H1 (cell line): ENCODE measurements at regions not wholly inside any gene's neighbourhood (a gene's known extent, or its start where the extent isn't known, plus 50 kb on each side); places are given as distances from the start of the nearest gene placed in this dataset.

Experiments used
- CTCF ChIA-PET: fragments of 300-600 bp; sonication (Branson Sonifier 250); formaldehyde crosslinking; loops from one replicate; lab custom pipeline; 2021; ENCODE audit not compliant: partially characterized antibody; lab: Charles Lee
- POLR2A ChIA-PET: fragments of 300-600 bp; sonication (Branson Sonifier 250); formaldehyde crosslinking; loops from one replicate; lab custom pipeline; 2021; ENCODE audit warnings: inconsistent platforms; ENCODE audit not compliant: partially characterized antibody; lab: Charles Lee
- DNase-seq, 2 experiments: peaks; one replicate each; pipeline versions ENCODE4 v3.0.0 to v3.0.0-alpha.2; 2010 to 2022; ENCODE audit warnings: low spot score in 2 of 2, low read depth in 1 of 2, mixed read lengths in 1 of 2
- FAIRE-seq: peaks from 2 replicates; lab custom pipeline; 2011; peaks lifted over from hg19 to GRCh38; lab: Jason Lieb, UNC
- H2AFZ ChIP-seq: 2 replicates; pipeline ENCODE4 v1.8.1; 2012; ENCODE audit warnings: low read length, inconsistent platforms
- H2AK5ac ChIP-seq: 2 replicates; pipeline ENCODE4 v1.6.1; 2013; ENCODE audit warnings: low read depth, low read length
- H2BK120ac ChIP-seq: replicated peaks from 2 replicates; pipeline ENCODE3; 2013; ENCODE audit warnings: low read depth, low read length, inconsistent platforms
- H2BK12ac ChIP-seq: 2 replicates; pipeline ENCODE4 v1.6.1; 2013; ENCODE audit warnings: low read depth, low read length
- H2BK15ac ChIP-seq: 2 replicates; pipeline ENCODE4 v1.6.1; 2013; ENCODE audit warnings: low read length
- H2BK20ac ChIP-seq: 2 replicates; pipeline ENCODE4 v1.6.1; 2013; ENCODE audit warnings: low read length
- H2BK5ac ChIP-seq: 2 replicates; pipeline ENCODE4 v1.6.1; 2013; ENCODE audit warnings: low read depth, low read length
- H3K14ac ChIP-seq: 2 replicates; pipeline ENCODE4 v1.6.1; 2013; ENCODE audit warnings: inconsistent platforms; ENCODE audit not compliant: insufficient read length
- H3K18ac ChIP-seq: 2 replicates; pipeline ENCODE4 v1.6.1; 2013; ENCODE audit warnings: low read length; ENCODE audit errors: extremely low read depth
- H3K23ac ChIP-seq: 2 replicates; pipeline ENCODE4 v1.6.1; 2013; ENCODE audit warnings: inconsistent platforms; ENCODE audit not compliant: insufficient read length
- H3K23me2 ChIP-seq: 2 replicates; pipeline ENCODE4 v1.6.1; 2013; ENCODE audit warnings: low read depth, low read length
- H3K27ac ChIP-seq: 2 replicates; pipeline ENCODE4 v1.6.1; 2011; ENCODE audit warnings: low read depth, low read length, inconsistent platforms
- H3K27me3 ChIP-seq, 4 experiments: replicated peaks in 1 of 4; 1 replicate in 1 of 4; 2 replicates in 3 of 4; pipeline versions ENCODE4 v1.6.1 to v1.8.1; 2011 to 2013; ENCODE audit warnings: low read length in 3 of 4, mild to moderate bottlenecking in 3 of 4, inconsistent platforms in 2 of 4, mixed read lengths in 2 of 4, moderate library complexity in 1 of 4; ENCODE audit not compliant: control insufficient read depth in 3 of 4, insufficient read depth in 3 of 4; ENCODE audit errors: extremely low read depth in 1 of 4
- H3K36me3 ChIP-seq, 4 experiments: 2 replicates each; pipeline versions ENCODE4 v1.6.1 to v1.8.1; 2011 to 2013; ENCODE audit warnings: mild to moderate bottlenecking in 4 of 4, low read length in 3 of 4, moderate library complexity in 2 of 4, control low read depth in 1 of 4, inconsistent platforms in 1 of 4; ENCODE audit not compliant: insufficient read depth in 4 of 4, control insufficient read depth in 2 of 4
- H3K4ac ChIP-seq: replicated peaks from 2 replicates; pipeline ENCODE3; 2013; ENCODE audit warnings: low read length, low read depth, mixed read lengths, inconsistent platforms; ENCODE audit not compliant: insufficient read length
- H3K4me1 ChIP-seq, 4 experiments: replicated peaks in 1 of 4; 1 replicate in 1 of 4; 2 replicates in 3 of 4; pipeline versions ENCODE4 v1.6.1 to v1.8.1; 2011 to 2013; ENCODE audit warnings: low read length in 3 of 4, inconsistent platforms in 2 of 4, mixed read lengths in 1 of 4; ENCODE audit not compliant: insufficient read depth in 4 of 4, control insufficient read depth in 3 of 4
- H3K4me2 ChIP-seq, 2 experiments: 2 replicates each; pipeline versions ENCODE4 v1.6.1 to v1.8.1; 2011 to 2013; ENCODE audit warnings: low read depth in 2 of 2, low read length in 2 of 2, control low read depth in 1 of 2, inconsistent platforms in 1 of 2, mild to moderate bottlenecking in 1 of 2; ENCODE audit not compliant: insufficient read depth in 1 of 2
- H3K4me3 ChIP-seq, 4 experiments: fragments of 200-600, 300-600 bp in 1 of 4; sonication (generic), shearing (Covaris generic), sonication (Bioruptor Twin) in 1 of 4; 2 replicates each; pipeline versions ENCODE4 v1.5.1 to v1.8.1; 2011 to 2016; ENCODE audit warnings: low read length in 4 of 4, low read depth in 3 of 4, control low read depth in 2 of 4, inconsistent platforms in 2 of 4, mild to moderate bottlenecking in 2 of 4, mixed read lengths in 1 of 4, moderate library complexity in 1 of 4; ENCODE audit not compliant: insufficient read depth in 2 of 4; ENCODE audit errors: extremely low read depth in 1 of 4
- H3K56ac ChIP-seq: replicated peaks from 2 replicates; pipeline ENCODE3; 2013; ENCODE audit warnings: low read depth, mild to moderate bottlenecking, mixed read lengths, low read length, inconsistent platforms; ENCODE audit not compliant: insufficient read length
- H3K79me1 ChIP-seq: 2 replicates; pipeline ENCODE4 v1.6.1; 2013; ENCODE audit warnings: low read depth, low read length, control low read depth
- H3K79me2 ChIP-seq, 2 experiments: 2 replicates each; pipeline versions ENCODE4 v1.6.1 to v1.8.1; 2012 to 2013; ENCODE audit warnings: low read length in 2 of 2, mild to moderate bottlenecking in 2 of 2, inconsistent platforms in 1 of 2; ENCODE audit not compliant: insufficient read depth in 2 of 2, control insufficient read depth in 1 of 2
- H3K9ac ChIP-seq, 4 experiments: replicated peaks in 1 of 4; 1 replicate in 1 of 4; 2 replicates in 3 of 4; pipeline versions ENCODE4 v1.6.1 to v1.8.1; 2011 to 2013; ENCODE audit warnings: low read depth in 3 of 4, low read length in 3 of 4, control low read depth in 2 of 4, mild to moderate bottlenecking in 2 of 4, moderate library complexity in 2 of 4, inconsistent platforms in 1 of 4; ENCODE audit errors: extremely low read depth in 1 of 4
- H3K9me3 ChIP-seq, 2 experiments: 2 replicates each; pipeline versions ENCODE4 v1.6.1 to v1.8.1; 2012 to 2013; ENCODE audit warnings: mild to moderate bottlenecking in 2 of 2, moderate library complexity in 2 of 2, control low read depth in 1 of 2, inconsistent platforms in 1 of 2, low read depth in 1 of 2, low read length in 1 of 2, mixed read lengths in 1 of 2; ENCODE audit not compliant: insufficient read depth in 2 of 2
- H4K20me1 ChIP-seq, 2 experiments: replicated peaks in 1 of 2; 2 replicates each; pipeline versions ENCODE3 to v1.8.1; 2011 to 2013; ENCODE audit warnings: inconsistent platforms in 2 of 2, low read length in 2 of 2, mild to moderate bottlenecking in 1 of 2; ENCODE audit not compliant: insufficient read depth in 2 of 2, control insufficient read depth in 1 of 2
- H4K5ac ChIP-seq: 2 replicates; pipeline ENCODE4 v1.6.1; 2013; ENCODE audit warnings: low read length, low read depth, mixed read lengths, inconsistent platforms; ENCODE audit not compliant: insufficient read length
- H4K8ac ChIP-seq: 2 replicates; pipeline ENCODE4 v1.8.0; 2013; ENCODE audit warnings: mild to moderate bottlenecking, moderate library complexity, low read length, inconsistent platforms; ENCODE audit not compliant: insufficient read depth; ENCODE audit errors: extremely low read depth
- H4K91ac ChIP-seq: replicated peaks from 2 replicates; pipeline ENCODE3; 2013; ENCODE audit warnings: low read length, mixed read lengths, inconsistent platforms; ENCODE audit not compliant: insufficient read length
- EZH2 ChIP-seq: fragments of 200-600 bp; sonication (generic); IDR thresholded peaks from 2 replicates; pipeline ENCODE4 v1.7.1; 2012; ENCODE audit warnings: low read depth, mild to moderate bottlenecking, moderate library complexity, low read length, inconsistent platforms; ENCODE audit not compliant: severe bottlenecking
- JUND ChIP-seq: IDR thresholded peaks from 2 replicates; pipeline ENCODE4 v1.6.1; 2011; ENCODE audit warnings: mild to moderate bottlenecking, improper control_type of control experiment, low read length
- WGBS, 2 experiments: shearing (Covaris generic) in 1 of 2; methylation state at CpG; one replicate each; pipeline versions ENCODE4 v1.1.6 to v1.1.7; 2013 to 2015; ENCODE audit warnings: low lambda C conversion rate in 2 of 2, mixed read lengths in 2 of 2, inconsistent platforms in 1 of 2, low coverage in 1 of 2, missing lambda C conversion rate in 1 of 2; ENCODE audit not compliant: insufficient replicate concordance in 2 of 2, insufficient coverage in 1 of 2, insufficient read length in 1 of 2; ENCODE audit errors: extremely low coverage in 1 of 2, missing lambda C conversion rate in 1 of 2; 5-methylcytosine and 5-hydroxymethylcytosine counted together

GRCh38 chr6:72553531-72554511 is 68.0 kb upstream of the KCNQ5 start:
- H4K20me1 ChIP-seq: no peaks in the 10 kb centered on the region
- H2AFZ ChIP-seq: no peak overlapping the region
- H2BK15ac ChIP-seq: no peak overlapping the region
- H3K79me1 ChIP-seq: no peaks in the 10 kb centered on the region
- POLR2A ChIA-PET: no interaction called here
- H3K56ac ChIP-seq: no peak overlapping the region
- no peaks in the 10 kb centered on the region for H3K27me3 ChIP-seq
- H3K4ac ChIP-seq: no peak overlapping the region
- H3K36me3 ChIP-seq: no peaks in the 10 kb centered on the region
- H2AK5ac ChIP-seq: no peak overlapping the region
- no peak overlapping the region for H3K18ac ChIP-seq
- H3K23ac ChIP-seq: no peak overlapping the region
- no peak overlapping the region for H2BK120ac ChIP-seq
- CTCF ChIA-PET: interaction anchor here (0.7 to 2.2 kb wide), 4 partner anchors 9 to 57 kb away, joined by 3 to 10 read pairs (median 4); no protein-coding TSS in a partner anchor
- no peak overlapping the region for H3K27ac ChIP-seq
- no peak overlapping the region for H4K8ac ChIP-seq
- no peaks in the 10 kb centered on the region for H3K23me2 ChIP-seq
- no peak overlapping the region for H3K4me3 ChIP-seq
- H3K9me3 ChIP-seq: no peaks in the 10 kb centered on the region
- H2BK5ac ChIP-seq: no peak overlapping the region
- DNase-seq: no peak
- no peak overlapping the region for H4K91ac ChIP-seq
- WGBS, 2 experiments: 72% methylated on average over 7 of the region's 7 CpGs; no CpG with 5 or more reads in 1 of the 2 experiments
- FAIRE-seq: no peak
- no peaks in the 10 kb centered on the region for H3K79me2 ChIP-seq
- H4K5ac ChIP-seq: no peak overlapping the region
- H3K9ac ChIP-seq: no peak overlapping the region
- H2BK20ac ChIP-seq: no peak overlapping the region
- no peak overlapping the region for H3K14ac ChIP-seq
- H3K4me2 ChIP-seq: no peak overlapping the region
- H2BK12ac ChIP-seq: no peak overlapping the region
- peaks cover 0 to 20% (median 0%) of the 10 kb centered on the region in 4 experiments; a peak in 3 of 7 replicates for H3K4me1 ChIP-seq
- peak; percentile 55; the same call in 1 of the 2 replicates for TF ChIP-seq JUND
- no peak for TF ChIP-seq EZH2
